Liver (tissue), 3 donors: ENCODE measurements at regions not wholly inside any gene's neighbourhood (a gene's known extent, or its start where the extent isn't known, plus 50 kb on each side); places are given as distances from the start of the nearest gene placed in this dataset.
"Not testable (repeated sequence)": the region's sequence is repeated elsewhere in the genome, so short reads cannot be mapped to it uniquely, and the experiment has no call there.

ENCODE experiments used
- CTCF ChIP-seq: fragments of 150-350 bp; IDR thresholded peaks from 2 replicates; pipeline ENCODE4 v1.5.1; 2017; ENCODE audit warnings: improper control_type of control experiment, low read depth, low read length; ENCODE audit not compliant: missing input control
- GABPA ChIP-seq, 2 donors: IDR thresholded peaks in 1 of 2; conservative IDR thresholded peaks in 1 of 2; 2 replicates each; pipeline ENCODE4 v1.6.1; 2016; ENCODE audit warnings: antibody characterized with exemption in 2 of 2, mild to moderate bottlenecking in 1 of 2, moderate library complexity in 1 of 2
- HNF4A ChIP-seq, 2 donors: conservative IDR thresholded peaks; 2 replicates each; pipeline ENCODE4 v1.6.1; 2016; ENCODE audit warnings: antibody characterized with exemption in 2 of 2, mild to moderate bottlenecking in 2 of 2
- RAD21 ChIP-seq, 2 donors: IDR thresholded peaks; 2 replicates each; pipeline ENCODE4 v1.6.1; 2016; ENCODE audit warnings: antibody characterized with exemption in 2 of 2, mild to moderate bottlenecking in 2 of 2
- REST ChIP-seq: IDR thresholded peaks from 2 replicates; pipeline ENCODE4 v1.6.1; 2016; ENCODE audit warnings: antibody characterized with exemption, mild to moderate bottlenecking
- YY1 ChIP-seq: IDR thresholded peaks from 2 replicates; pipeline ENCODE4 v1.6.1; 2016; ENCODE audit warnings: antibody characterized with exemption, mild to moderate bottlenecking
- donor health status: healthy.
- donor health status: healthy.

GRCh38 chr12:54799966-54800365 is 54.4 kb upstream of the MUCL1 start:
- TF ChIP-seq CTCF; RAD21 (IDR thresholded peaks at IDR 0.05); GABPA (IDR thresholded peaks at IDR 0.05 in 1 of 2, conservative IDR thresholded peaks at IDR 0.05 in 1 of 2); YY1; HNF4A (conservative IDR thresholded peaks at IDR 0.05); REST: not testable (repeated sequence)
